DND-41 (cell line): ENCODE measurements at regions not wholly inside any gene's neighbourhood (a gene's known extent, or its start where the extent isn't known, plus 50 kb on each side); places are given as distances from the start of the nearest gene placed in this dataset.
"Not testable (repeated sequence)": the region's sequence is repeated elsewhere in the genome, so short reads cannot be mapped to it uniquely, and the experiment has no call there.

ENCODE experiments used
- ATAC-seq: fragments of 200-7000 bp; cut with Tn5 transposase; 3 replicates; pipeline ENCODE4 v1.9.1; 2021; ENCODE audit warnings: low read depth; ENCODE audit not compliant: insufficient read depth
- DNase-seq: peaks from one replicate; pipeline ENCODE4 v3.0.0-alpha.2; 2020
- H2AFZ ChIP-seq: 2 replicates; pipeline ENCODE4 v1.6.0; 2012; ENCODE audit warnings: low read depth, low read length
- H3K27ac ChIP-seq: 2 replicates; pipeline ENCODE4 v1.5.1; 2012; ENCODE audit warnings: low read length, inconsistent platforms
- H3K27me3 ChIP-seq: fragments of 200-600 bp; sonication (generic); 2 replicates; pipeline ENCODE4 v1.6.0; 2012; ENCODE audit warnings: low read length, mild to moderate bottlenecking, inconsistent platforms; ENCODE audit not compliant: insufficient read depth, poor library complexity
- H3K36me3 ChIP-seq: 2 replicates; pipeline ENCODE4 v1.5.1; 2012; ENCODE audit warnings: low read length, inconsistent platforms; ENCODE audit not compliant: insufficient read depth
- H3K4me1 ChIP-seq: 2 replicates; pipeline ENCODE4 v1.5.1; 2012; ENCODE audit warnings: mild to moderate bottlenecking, low read length; ENCODE audit not compliant: insufficient read depth
- H3K4me2 ChIP-seq: 2 replicates; pipeline ENCODE4 v1.6.0; 2012; ENCODE audit warnings: mild to moderate bottlenecking, moderate library complexity, low read length, inconsistent platforms; ENCODE audit not compliant: insufficient read depth
- H3K4me3 ChIP-seq, 2 experiments: fragments of 200-600 bp in 1 of 2; shearing (Covaris generic) in 1 of 2; 2 replicates each; pipeline ENCODE4 v1.5.1; 2012 to 2016; ENCODE audit warnings: inconsistent platforms in 2 of 2, low read length in 2 of 2, mild to moderate bottlenecking in 2 of 2, low read depth in 1 of 2, moderate library complexity in 1 of 2
- H3K79me2 ChIP-seq: 2 replicates; pipeline ENCODE4 v1.6.0; 2012; ENCODE audit warnings: low read length, inconsistent platforms; ENCODE audit not compliant: insufficient read depth
- H3K9ac ChIP-seq: 2 replicates; pipeline ENCODE4 v1.6.0; 2012; ENCODE audit warnings: low read depth, mild to moderate bottlenecking, inconsistent platforms, low read length, moderate library complexity
- H3K9me3 ChIP-seq: 2 replicates; pipeline ENCODE4 v1.5.1; 2012; ENCODE audit warnings: low read length, moderate library complexity, mild to moderate bottlenecking, inconsistent platforms; ENCODE audit not compliant: insufficient read depth, severe bottlenecking
- H4K20me1 ChIP-seq: 2 replicates; pipeline ENCODE4 v1.6.0; 2012; ENCODE audit warnings: low read length; ENCODE audit not compliant: insufficient read depth
- CTCF ChIP-seq: IDR thresholded peaks from 2 replicates; pipeline ENCODE4 v1.5.1; 2012; ENCODE audit warnings: borderline replicate concordance, low read length, moderate library complexity, mild to moderate bottlenecking; ENCODE audit not compliant: poor library complexity, severe bottlenecking; ENCODE audit errors: extremely low read depth
- EZH2 ChIP-seq: IDR thresholded peaks from 3 replicates; pipeline ENCODE4 v1.6.1; 2012; ENCODE audit warnings: borderline replicate concordance, low read depth, mild to moderate bottlenecking, moderate library complexity, low read length, inconsistent platforms; ENCODE audit not compliant: severe bottlenecking

DNA sequence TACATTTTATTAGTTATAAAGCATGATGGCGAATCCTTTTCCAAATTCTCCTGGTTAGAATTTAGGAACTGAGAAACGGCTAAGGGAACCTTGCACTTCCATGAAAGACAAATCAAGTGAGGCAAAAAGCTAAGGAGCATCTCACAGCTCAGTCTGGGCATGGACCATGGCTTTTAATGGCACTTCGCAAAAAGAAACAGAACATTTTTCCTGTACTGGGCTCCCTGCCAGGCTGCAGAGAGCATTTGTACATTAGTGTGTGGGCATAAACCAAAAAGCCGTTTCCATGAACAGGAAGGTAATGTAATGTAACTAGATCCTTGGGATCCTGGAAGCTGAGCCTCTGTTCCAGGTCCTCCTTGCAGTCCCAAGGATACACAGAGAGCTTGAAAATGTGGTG is 354.2 kb downstream of the MRPS30 start:
- no peak overlapping the region for H2AFZ ChIP-seq

GRCh38 chr5:45171563-45171962 is 362.8 kb downstream of the MRPS30 start:
- Histone ChIP-seq H3K27ac (no peak overlapping the region), H3K27me3 (no peaks in the 10 kb centered on the region), H3K9ac (no peak overlapping the region), H3K4me3 (no peak overlapping the region), H3K79me2 (no peaks in the 10 kb centered on the region), H2AFZ (no peak overlapping the region), H3K36me3 (no peaks in the 10 kb centered on the region), H3K4me1 (no peaks in the 10 kb centered on the region), H3K9me3 (no peaks in the 10 kb centered on the region), H4K20me1 (no peaks in the 10 kb centered on the region), H3K4me2 (no peak overlapping the region)
- ATAC-seq: no peak
- TF ChIP-seq EZH2 (no peak), CTCF (no peak)
- DNase-seq: no peak

More for the DNA sequence above, 354.2 kb downstream of the MRPS30 start:
- DNase-seq (no peak), ATAC-seq (no peak)
- H3K4me1 ChIP-seq: no peaks in the 10 kb centered on the region
- H3K36me3 ChIP-seq: no peaks in the 10 kb centered on the region
- no peak overlapping the region for H3K4me3 ChIP-seq
- H4K20me1 ChIP-seq: no peaks in the 10 kb centered on the region
- no peaks in the 10 kb centered on the region for H3K9me3 ChIP-seq
- no peak overlapping the region for H3K9ac ChIP-seq
- no peaks in the 10 kb centered on the region for H3K79me2 ChIP-seq
- TF ChIP-seq EZH2: no peak
- TF ChIP-seq CTCF: no peak
- H3K4me2 ChIP-seq: no peak overlapping the region
- no peaks in the 10 kb centered on the region for H3K27me3 ChIP-seq
- H3K27ac ChIP-seq: no peak overlapping the region

- not testable (repeated sequence) for DNase-seq, H3K4me1 ChIP-seq, H3K4me2 ChIP-seq, H3K79me2 ChIP-seq, H3K27ac ChIP-seq, H2AFZ ChIP-seq, H3K36me3 ChIP-seq, H3K27me3 ChIP-seq, H3K9me3 ChIP-seq, H4K20me1 ChIP-seq, H3K4me3 ChIP-seq, H3K9ac ChIP-seq, ATAC-seq
Measured at GRCh38 chr5:45172634-45173033, 363.9 kb downstream of the MRPS30 start.

- Histone ChIP-seq H3K36me3 (no peaks in the 10 kb centered on the region), H2AFZ (no peak overlapping the region), H3K79me2 (no peaks in the 10 kb centered on the region), H3K9me3 (no peaks in the 10 kb centered on the region), H3K4me1 (no peaks in the 10 kb centered on the region), H3K4me3 (no peak overlapping the region), H3K9ac (no peak overlapping the region), H3K27me3 (no peaks in the 10 kb centered on the region), H3K27ac (no peak overlapping the region), H3K4me2 (no peak overlapping the region), H4K20me1 (no peaks in the 10 kb centered on the region)
- no peak for DNase-seq
- no peak for TF ChIP-seq CTCF
- TF ChIP-seq EZH2: no peak
- ATAC-seq: no peak
Measured at GRCh38 chr5:45179686-45180085, 370.9 kb downstream of the MRPS30 start.
